A549 (cell line): ENCODE measurements at regions not wholly inside any gene's neighbourhood (a gene's known extent, or its start where the extent isn't known, plus 50 kb on each side); places are given as distances from the start of the nearest gene placed in this dataset.

Experiments
- NR3C1 ChIP-seq: fragments of >200 bp; sonication (Bioruptor Twin); formaldehyde crosslinking; IDR thresholded peaks from 3 replicates; pipeline ENCODE4 v1.6.1; 2017
- RCOR1 ChIP-seq: fragments of 150-350 bp; IDR thresholded peaks from 2 replicates; pipeline ENCODE4 v1.6.1; 2014; ENCODE audit warnings: antibody characterized with exemption, low read length, low read depth
- SREBF2 ChIP-seq: fragments of 450-650 bp; IDR thresholded peaks from 2 replicates; pipeline ENCODE4 v1.6.1; 2014; ENCODE audit warnings: mild to moderate bottlenecking, moderate library complexity
- TF ChIP-seq, protein P1 (sequence below): fragments of >200 bp; sonication (Bioruptor Twin); formaldehyde crosslinking; IDR thresholded peaks from 3 replicates; pipeline ENCODE4 v1.5.1; 2016
- TF ChIP-seq, protein P2 (sequence below): fragments of 150-350 bp; IDR thresholded peaks from 2 replicates; pipeline ENCODE4 v1.6.1; 2014; ENCODE audit warnings: low read depth, mild to moderate bottlenecking, low read length

DNA sequence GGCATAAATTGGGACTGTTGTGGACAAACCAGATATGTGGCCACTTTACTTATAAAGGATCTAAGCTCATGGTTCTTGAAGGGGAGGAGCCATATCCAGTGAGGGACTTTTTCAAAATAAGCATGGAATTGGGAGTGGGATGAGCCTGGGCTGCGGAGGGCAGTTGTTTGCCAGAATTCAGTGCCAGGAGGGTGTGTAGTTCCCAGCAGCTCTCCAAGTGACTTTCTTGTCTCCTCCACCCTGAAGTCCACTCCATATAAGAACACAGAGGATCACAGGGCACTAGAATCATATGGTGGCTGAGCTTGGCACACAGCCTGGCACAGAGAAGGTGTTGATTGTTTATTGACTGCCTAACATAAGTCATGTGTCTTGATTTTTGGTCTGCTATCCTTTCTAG is 121.1 kb downstream of the CAVIN4 start:
- TF ChIP-seq SREBF2, result no peak
- TF ChIP-seq, protein P1, sequence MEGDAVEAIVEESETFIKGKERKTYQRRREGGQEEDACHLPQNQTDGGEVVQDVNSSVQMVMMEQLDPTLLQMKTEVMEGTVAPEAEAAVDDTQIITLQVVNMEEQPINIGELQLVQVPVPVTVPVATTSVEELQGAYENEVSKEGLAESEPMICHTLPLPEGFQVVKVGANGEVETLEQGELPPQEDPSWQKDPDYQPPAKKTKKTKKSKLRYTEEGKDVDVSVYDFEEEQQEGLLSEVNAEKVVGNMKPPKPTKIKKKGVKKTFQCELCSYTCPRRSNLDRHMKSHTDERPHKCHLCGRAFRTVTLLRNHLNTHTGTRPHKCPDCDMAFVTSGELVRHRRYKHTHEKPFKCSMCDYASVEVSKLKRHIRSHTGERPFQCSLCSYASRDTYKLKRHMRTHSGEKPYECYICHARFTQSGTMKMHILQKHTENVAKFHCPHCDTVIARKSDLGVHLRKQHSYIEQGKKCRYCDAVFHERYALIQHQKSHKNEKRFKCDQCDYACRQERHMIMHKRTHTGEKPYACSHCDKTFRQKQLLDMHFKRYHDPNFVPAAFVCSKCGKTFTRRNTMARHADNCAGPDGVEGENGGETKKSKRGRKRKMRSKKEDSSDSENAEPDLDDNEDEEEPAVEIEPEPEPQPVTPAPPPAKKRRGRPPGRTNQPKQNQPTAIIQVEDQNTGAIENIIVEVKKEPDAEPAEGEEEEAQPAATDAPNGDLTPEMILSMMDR, result no peak
- TF ChIP-seq NR3C1, result no peak
- no peak for TF ChIP-seq RCOR1
- TF ChIP-seq, protein P2, sequence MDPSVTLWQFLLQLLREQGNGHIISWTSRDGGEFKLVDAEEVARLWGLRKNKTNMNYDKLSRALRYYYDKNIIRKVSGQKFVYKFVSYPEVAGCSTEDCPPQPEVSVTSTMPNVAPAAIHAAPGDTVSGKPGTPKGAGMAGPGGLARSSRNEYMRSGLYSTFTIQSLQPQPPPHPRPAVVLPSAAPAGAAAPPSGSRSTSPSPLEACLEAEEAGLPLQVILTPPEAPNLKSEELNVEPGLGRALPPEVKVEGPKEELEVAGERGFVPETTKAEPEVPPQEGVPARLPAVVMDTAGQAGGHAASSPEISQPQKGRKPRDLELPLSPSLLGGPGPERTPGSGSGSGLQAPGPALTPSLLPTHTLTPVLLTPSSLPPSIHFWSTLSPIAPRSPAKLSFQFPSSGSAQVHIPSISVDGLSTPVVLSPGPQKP, result no peak
